ENCODE measurements at regions not wholly inside any gene's neighbourhood (a gene's known extent, or its start where the extent isn't known, plus 50 kb on each side); places are given as distances from the start of the nearest gene placed in this dataset.
"Not testable (repeated sequence)": the region's sequence is repeated elsewhere in the genome, so short reads cannot be mapped to it uniquely, and the experiment has no call there.

DNA sequence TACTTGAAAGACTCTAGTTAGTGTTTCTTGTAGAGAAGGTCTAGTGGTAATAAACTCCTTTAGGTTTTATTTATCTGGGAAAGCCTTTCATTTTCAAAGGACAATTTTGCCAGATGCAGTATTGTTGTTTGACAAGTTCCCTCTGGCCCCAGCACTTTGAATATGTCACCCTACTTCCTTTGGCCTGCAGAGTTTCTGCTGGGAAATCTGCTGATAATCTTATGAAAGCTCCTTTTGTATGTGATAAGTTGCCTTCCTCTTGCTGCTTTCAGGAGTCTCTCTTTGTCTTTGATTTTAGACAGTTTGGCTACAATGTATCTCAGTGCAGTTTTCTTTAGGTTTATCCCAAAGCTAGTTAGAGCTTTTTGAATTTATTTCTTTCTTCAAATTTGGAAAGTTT lies 106.2 kb upstream of the L3MBTL4 start:
- Histone ChIP-seq H3K36me3 (ENCODE audit: low read depth) (no peaks in the 10 kb centered on the region), H3K27me3 (ENCODE audit: insufficient read depth, poor library complexity, severe bottlenecking) (no peaks in the 10 kb centered on the region), H3K9me3 (ENCODE audit: severe bottlenecking) (no peaks in the 10 kb centered on the region), H3K4me1 (ENCODE audit: insufficient read depth, poor library complexity, severe bottlenecking) (no peaks in the 10 kb centered on the region), H3K4me3 (ENCODE audit: severe bottlenecking) (no peak overlapping the region), H3K27ac (ENCODE audit: poor library complexity, severe bottlenecking) (no peak overlapping the region)
- ATAC-seq (ENCODE audit: low read depth) (no peak), DNase-seq (ENCODE audit: low spot score) (no peak)
- TF ChIP-seq, protein P1, sequence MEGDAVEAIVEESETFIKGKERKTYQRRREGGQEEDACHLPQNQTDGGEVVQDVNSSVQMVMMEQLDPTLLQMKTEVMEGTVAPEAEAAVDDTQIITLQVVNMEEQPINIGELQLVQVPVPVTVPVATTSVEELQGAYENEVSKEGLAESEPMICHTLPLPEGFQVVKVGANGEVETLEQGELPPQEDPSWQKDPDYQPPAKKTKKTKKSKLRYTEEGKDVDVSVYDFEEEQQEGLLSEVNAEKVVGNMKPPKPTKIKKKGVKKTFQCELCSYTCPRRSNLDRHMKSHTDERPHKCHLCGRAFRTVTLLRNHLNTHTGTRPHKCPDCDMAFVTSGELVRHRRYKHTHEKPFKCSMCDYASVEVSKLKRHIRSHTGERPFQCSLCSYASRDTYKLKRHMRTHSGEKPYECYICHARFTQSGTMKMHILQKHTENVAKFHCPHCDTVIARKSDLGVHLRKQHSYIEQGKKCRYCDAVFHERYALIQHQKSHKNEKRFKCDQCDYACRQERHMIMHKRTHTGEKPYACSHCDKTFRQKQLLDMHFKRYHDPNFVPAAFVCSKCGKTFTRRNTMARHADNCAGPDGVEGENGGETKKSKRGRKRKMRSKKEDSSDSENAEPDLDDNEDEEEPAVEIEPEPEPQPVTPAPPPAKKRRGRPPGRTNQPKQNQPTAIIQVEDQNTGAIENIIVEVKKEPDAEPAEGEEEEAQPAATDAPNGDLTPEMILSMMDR (IDR thresholded peaks at IDR 0.05; ENCODE audit: poor library complexity, severe bottlenecking): no peak

DNA sequence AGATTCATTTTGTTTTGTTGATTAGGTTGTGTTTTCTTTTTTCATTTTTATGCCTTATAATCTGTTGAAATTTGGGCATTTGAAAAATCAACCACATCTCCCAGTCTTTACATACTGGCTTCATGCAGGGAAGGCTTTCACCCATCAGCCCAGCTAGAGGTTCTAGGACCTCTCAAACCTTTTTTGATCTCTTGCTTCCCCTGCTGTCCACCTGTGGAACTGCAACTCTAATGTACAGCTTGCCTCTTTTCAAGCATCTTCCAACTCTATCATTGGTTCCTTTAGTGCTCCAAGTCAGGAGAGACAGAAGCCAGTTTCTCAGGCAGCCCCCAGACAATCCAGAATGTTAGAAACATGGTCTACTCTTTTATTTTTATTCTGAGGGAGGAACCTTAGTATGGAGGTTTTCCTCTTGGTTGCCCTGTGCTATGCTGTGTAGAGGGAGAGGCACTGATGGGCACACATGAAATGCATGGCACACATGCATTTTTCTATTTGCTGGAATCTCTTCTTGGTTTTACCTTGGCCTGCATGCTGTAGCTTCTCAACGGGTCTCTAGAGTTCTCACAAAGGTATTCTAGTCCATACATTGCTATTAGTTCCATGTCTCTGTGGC lies 107.2 kb upstream of the L3MBTL4 start:
- no peak overlapping the region for H3K27ac ChIP-seq (ENCODE audit: poor library complexity, severe bottlenecking)
- no peak overlapping the region for H3K4me3 ChIP-seq (ENCODE audit: severe bottlenecking)
- no peaks in the 10 kb centered on the region for H3K36me3 ChIP-seq (ENCODE audit: low read depth)
- TF ChIP-seq, protein P1 (IDR thresholded peaks at IDR 0.05; ENCODE audit: poor library complexity, severe bottlenecking): peak; percentile 76
- DNase-seq (ENCODE audit: low spot score) (no peak), ATAC-seq (ENCODE audit: low read depth) (no peak)
- H3K27me3 ChIP-seq (ENCODE audit: insufficient read depth, poor library complexity, severe bottlenecking): no peaks in the 10 kb centered on the region
- no peaks in the 10 kb centered on the region for H3K9me3 ChIP-seq (ENCODE audit: severe bottlenecking)
- H3K4me1 ChIP-seq (ENCODE audit: insufficient read depth, poor library complexity, severe bottlenecking): no peaks in the 10 kb centered on the region

DNA sequence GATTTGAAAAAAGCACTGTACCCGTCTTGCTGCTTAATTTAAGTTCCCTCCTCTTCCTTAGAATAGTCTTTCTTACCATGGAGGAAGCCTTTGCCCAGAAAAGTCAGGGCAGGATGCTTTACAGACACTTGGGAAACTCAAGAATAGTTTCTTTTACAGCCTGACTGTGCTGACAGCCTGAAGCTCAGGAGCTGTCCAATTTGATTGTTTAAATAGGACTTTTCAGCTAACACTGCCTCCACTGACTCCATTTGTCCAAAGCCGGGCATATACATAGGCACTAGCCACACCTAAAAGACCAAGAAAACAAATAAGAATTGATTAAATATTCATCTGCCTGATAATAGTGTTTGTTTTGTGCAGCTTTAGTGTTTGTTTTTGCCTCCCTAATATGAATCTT lies 110.9 kb upstream of the L3MBTL4 start:
- TF ChIP-seq, protein P1 (IDR thresholded peaks at IDR 0.05; ENCODE audit: poor library complexity, severe bottlenecking): no peak
- ATAC-seq (ENCODE audit: low read depth): no peak
- DNase-seq (ENCODE audit: low spot score): no peak
- H3K27ac ChIP-seq (ENCODE audit: poor library complexity, severe bottlenecking): no peak overlapping the region
- H3K9me3 ChIP-seq (ENCODE audit: severe bottlenecking): no peaks in the 10 kb centered on the region
- H3K36me3 ChIP-seq (ENCODE audit: low read depth): no peaks in the 10 kb centered on the region
- no peak overlapping the region for H3K4me3 ChIP-seq (ENCODE audit: severe bottlenecking)
- H3K4me1 ChIP-seq (ENCODE audit: insufficient read depth, poor library complexity, severe bottlenecking): no peaks in the 10 kb centered on the region
- no peaks in the 10 kb centered on the region for H3K27me3 ChIP-seq (ENCODE audit: insufficient read depth, poor library complexity, severe bottlenecking)

DNA sequence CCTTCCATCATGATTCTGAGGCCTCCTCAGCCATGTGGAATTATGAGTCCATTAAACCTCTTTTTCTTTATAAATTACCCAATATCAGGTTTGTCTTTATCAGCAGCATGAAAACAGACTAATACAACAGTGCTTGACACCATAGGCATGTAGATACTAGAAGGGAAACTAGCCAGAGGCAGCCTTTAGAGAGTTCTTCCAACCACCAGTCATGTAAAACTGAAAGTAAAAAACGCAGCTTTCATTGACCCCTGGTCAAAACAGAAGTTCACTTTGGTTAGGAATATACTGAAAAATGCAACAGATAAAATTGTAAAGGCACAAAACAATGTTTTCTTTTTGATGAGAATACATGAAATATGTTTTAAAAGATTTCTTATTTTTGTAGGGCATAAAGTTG lies 122.8 kb upstream of the L3MBTL4 start:
- TF ChIP-seq, protein P1 (IDR thresholded peaks at IDR 0.05; ENCODE audit: poor library complexity, severe bottlenecking): no peak
- ATAC-seq (ENCODE audit: low read depth) (no peak), DNase-seq (ENCODE audit: low spot score) (no peak)
- no peaks in the 10 kb centered on the region for H3K9me3 ChIP-seq (ENCODE audit: severe bottlenecking)
- H3K27me3 ChIP-seq (ENCODE audit: insufficient read depth, poor library complexity, severe bottlenecking): no peaks in the 10 kb centered on the region
- H3K4me3 ChIP-seq (ENCODE audit: severe bottlenecking): no peak overlapping the region
- no peaks in the 10 kb centered on the region for H3K36me3 ChIP-seq (ENCODE audit: low read depth)
- H3K27ac ChIP-seq (ENCODE audit: poor library complexity, severe bottlenecking): no peak overlapping the region
- H3K4me1 ChIP-seq (ENCODE audit: insufficient read depth, poor library complexity, severe bottlenecking): no peaks in the 10 kb centered on the region

DNA sequence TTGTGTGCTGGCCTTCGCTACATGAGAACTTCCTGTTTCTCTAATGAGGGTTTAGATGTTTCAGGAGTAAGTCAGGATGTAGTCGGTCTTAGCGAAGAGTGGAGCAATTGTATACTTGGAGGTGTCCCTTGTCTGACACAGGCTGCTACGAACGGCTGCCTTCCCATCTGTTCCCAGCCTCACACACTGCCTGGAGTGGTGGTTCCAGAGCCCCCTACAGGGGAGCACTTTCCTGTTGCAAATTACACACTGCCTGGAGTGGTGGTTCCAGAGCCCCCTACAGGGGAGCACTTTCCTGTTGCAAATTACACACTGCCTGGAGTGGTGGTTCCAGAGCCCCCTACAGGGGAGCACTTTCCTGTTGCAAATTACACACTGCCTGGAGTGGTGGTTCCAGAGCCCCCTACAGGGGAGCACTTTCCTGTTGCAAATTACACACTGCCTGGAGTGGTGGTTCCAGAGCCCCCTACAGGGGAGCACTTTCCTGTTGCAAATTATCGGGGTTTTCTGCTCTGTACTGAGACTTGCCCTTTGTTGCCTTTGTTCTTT lies 126.5 kb upstream of the L3MBTL4 start:
- ATAC-seq (ENCODE audit: low read depth): peak; percentile 48; the same call in 2 of the 3 replicates
- H3K27ac ChIP-seq (ENCODE audit: poor library complexity, severe bottlenecking); H3K36me3 ChIP-seq (ENCODE audit: low read depth); DNase-seq (ENCODE audit: low spot score); H3K4me3 ChIP-seq (ENCODE audit: severe bottlenecking); H3K9me3 ChIP-seq (ENCODE audit: severe bottlenecking); H3K4me1 ChIP-seq (ENCODE audit: insufficient read depth, poor library complexity, severe bottlenecking); H3K27me3 ChIP-seq (ENCODE audit: insufficient read depth, poor library complexity, severe bottlenecking): not testable (repeated sequence)
- TF ChIP-seq, protein P1 (IDR thresholded peaks at IDR 0.05; ENCODE audit: poor library complexity, severe bottlenecking): peak; percentile 15

Measured in RWPE2 (cell line).